H1 (cell line): ENCODE measurements at regions not wholly inside any gene's neighbourhood (a gene's known extent, or its start where the extent isn't known, plus 50 kb on each side); places are given as distances from the start of the nearest gene placed in this dataset.

Experiments used
- CTCF ChIA-PET: fragments of 300-600 bp; sonication (Branson Sonifier 250); formaldehyde crosslinking; loops from one replicate; lab custom pipeline; 2021; ENCODE audit not compliant: partially characterized antibody; lab: Charles Lee
- POLR2A ChIA-PET: fragments of 300-600 bp; sonication (Branson Sonifier 250); formaldehyde crosslinking; loops from one replicate; lab custom pipeline; 2021; ENCODE audit warnings: inconsistent platforms; ENCODE audit not compliant: partially characterized antibody; lab: Charles Lee
- DNase-seq, 2 experiments: peaks; one replicate each; pipeline versions ENCODE4 v3.0.0 to v3.0.0-alpha.2; 2010 to 2022; ENCODE audit warnings: low spot score in 2 of 2, low read depth in 1 of 2, mixed read lengths in 1 of 2
- FAIRE-seq: peaks from 2 replicates; lab custom pipeline; 2011; peaks lifted over from hg19 to GRCh38; lab: Jason Lieb, UNC
- H2AFZ ChIP-seq: 2 replicates; pipeline ENCODE4 v1.8.1; 2012; ENCODE audit warnings: low read length, inconsistent platforms
- H2AK5ac ChIP-seq: 2 replicates; pipeline ENCODE4 v1.6.1; 2013; ENCODE audit warnings: low read depth, low read length
- H2BK120ac ChIP-seq: replicated peaks from 2 replicates; pipeline ENCODE3; 2013; ENCODE audit warnings: low read depth, low read length, inconsistent platforms
- H2BK12ac ChIP-seq: 2 replicates; pipeline ENCODE4 v1.6.1; 2013; ENCODE audit warnings: low read depth, low read length
- H2BK15ac ChIP-seq: 2 replicates; pipeline ENCODE4 v1.6.1; 2013; ENCODE audit warnings: low read length
- H2BK20ac ChIP-seq: 2 replicates; pipeline ENCODE4 v1.6.1; 2013; ENCODE audit warnings: low read length
- H2BK5ac ChIP-seq: 2 replicates; pipeline ENCODE4 v1.6.1; 2013; ENCODE audit warnings: low read depth, low read length
- H3K14ac ChIP-seq: 2 replicates; pipeline ENCODE4 v1.6.1; 2013; ENCODE audit warnings: inconsistent platforms; ENCODE audit not compliant: insufficient read length
- H3K18ac ChIP-seq: 2 replicates; pipeline ENCODE4 v1.6.1; 2013; ENCODE audit warnings: low read length; ENCODE audit errors: extremely low read depth
- H3K23ac ChIP-seq: 2 replicates; pipeline ENCODE4 v1.6.1; 2013; ENCODE audit warnings: inconsistent platforms; ENCODE audit not compliant: insufficient read length
- H3K23me2 ChIP-seq: 2 replicates; pipeline ENCODE4 v1.6.1; 2013; ENCODE audit warnings: low read depth, low read length
- H3K27ac ChIP-seq: 2 replicates; pipeline ENCODE4 v1.6.1; 2011; ENCODE audit warnings: low read depth, low read length, inconsistent platforms
- H3K27me3 ChIP-seq, 4 experiments: replicated peaks in 1 of 4; 1 replicate in 1 of 4; 2 replicates in 3 of 4; pipeline versions ENCODE4 v1.6.1 to v1.8.1; 2011 to 2013; ENCODE audit warnings: low read length in 3 of 4, mild to moderate bottlenecking in 3 of 4, inconsistent platforms in 2 of 4, mixed read lengths in 2 of 4, moderate library complexity in 1 of 4; ENCODE audit not compliant: control insufficient read depth in 3 of 4, insufficient read depth in 3 of 4; ENCODE audit errors: extremely low read depth in 1 of 4
- H3K36me3 ChIP-seq, 4 experiments: 2 replicates each; pipeline versions ENCODE4 v1.6.1 to v1.8.1; 2011 to 2013; ENCODE audit warnings: mild to moderate bottlenecking in 4 of 4, low read length in 3 of 4, moderate library complexity in 2 of 4, control low read depth in 1 of 4, inconsistent platforms in 1 of 4; ENCODE audit not compliant: insufficient read depth in 4 of 4, control insufficient read depth in 2 of 4
- H3K4ac ChIP-seq: replicated peaks from 2 replicates; pipeline ENCODE3; 2013; ENCODE audit warnings: low read length, low read depth, mixed read lengths, inconsistent platforms; ENCODE audit not compliant: insufficient read length
- H3K4me1 ChIP-seq, 4 experiments: replicated peaks in 1 of 4; 1 replicate in 1 of 4; 2 replicates in 3 of 4; pipeline versions ENCODE4 v1.6.1 to v1.8.1; 2011 to 2013; ENCODE audit warnings: low read length in 3 of 4, inconsistent platforms in 2 of 4, mixed read lengths in 1 of 4; ENCODE audit not compliant: insufficient read depth in 4 of 4, control insufficient read depth in 3 of 4
- H3K4me2 ChIP-seq, 2 experiments: 2 replicates each; pipeline versions ENCODE4 v1.6.1 to v1.8.1; 2011 to 2013; ENCODE audit warnings: low read depth in 2 of 2, low read length in 2 of 2, control low read depth in 1 of 2, inconsistent platforms in 1 of 2, mild to moderate bottlenecking in 1 of 2; ENCODE audit not compliant: insufficient read depth in 1 of 2
- H3K4me3 ChIP-seq, 4 experiments: fragments of 200-600, 300-600 bp in 1 of 4; sonication (generic), shearing (Covaris generic), sonication (Bioruptor Twin) in 1 of 4; 2 replicates each; pipeline versions ENCODE4 v1.5.1 to v1.8.1; 2011 to 2016; ENCODE audit warnings: low read length in 4 of 4, low read depth in 3 of 4, control low read depth in 2 of 4, inconsistent platforms in 2 of 4, mild to moderate bottlenecking in 2 of 4, mixed read lengths in 1 of 4, moderate library complexity in 1 of 4; ENCODE audit not compliant: insufficient read depth in 2 of 4; ENCODE audit errors: extremely low read depth in 1 of 4
- H3K56ac ChIP-seq: replicated peaks from 2 replicates; pipeline ENCODE3; 2013; ENCODE audit warnings: low read depth, mild to moderate bottlenecking, mixed read lengths, low read length, inconsistent platforms; ENCODE audit not compliant: insufficient read length
- H3K79me1 ChIP-seq: 2 replicates; pipeline ENCODE4 v1.6.1; 2013; ENCODE audit warnings: low read depth, low read length, control low read depth
- H3K79me2 ChIP-seq, 2 experiments: 2 replicates each; pipeline versions ENCODE4 v1.6.1 to v1.8.1; 2012 to 2013; ENCODE audit warnings: low read length in 2 of 2, mild to moderate bottlenecking in 2 of 2, inconsistent platforms in 1 of 2; ENCODE audit not compliant: insufficient read depth in 2 of 2, control insufficient read depth in 1 of 2
- H3K9ac ChIP-seq, 4 experiments: replicated peaks in 1 of 4; 1 replicate in 1 of 4; 2 replicates in 3 of 4; pipeline versions ENCODE4 v1.6.1 to v1.8.1; 2011 to 2013; ENCODE audit warnings: low read depth in 3 of 4, low read length in 3 of 4, control low read depth in 2 of 4, mild to moderate bottlenecking in 2 of 4, moderate library complexity in 2 of 4, inconsistent platforms in 1 of 4; ENCODE audit errors: extremely low read depth in 1 of 4
- H3K9me3 ChIP-seq, 2 experiments: 2 replicates each; pipeline versions ENCODE4 v1.6.1 to v1.8.1; 2012 to 2013; ENCODE audit warnings: mild to moderate bottlenecking in 2 of 2, moderate library complexity in 2 of 2, control low read depth in 1 of 2, inconsistent platforms in 1 of 2, low read depth in 1 of 2, low read length in 1 of 2, mixed read lengths in 1 of 2; ENCODE audit not compliant: insufficient read depth in 2 of 2
- H4K20me1 ChIP-seq, 2 experiments: replicated peaks in 1 of 2; 2 replicates each; pipeline versions ENCODE3 to v1.8.1; 2011 to 2013; ENCODE audit warnings: inconsistent platforms in 2 of 2, low read length in 2 of 2, mild to moderate bottlenecking in 1 of 2; ENCODE audit not compliant: insufficient read depth in 2 of 2, control insufficient read depth in 1 of 2
- H4K5ac ChIP-seq: 2 replicates; pipeline ENCODE4 v1.6.1; 2013; ENCODE audit warnings: low read length, low read depth, mixed read lengths, inconsistent platforms; ENCODE audit not compliant: insufficient read length
- H4K8ac ChIP-seq: 2 replicates; pipeline ENCODE4 v1.8.0; 2013; ENCODE audit warnings: mild to moderate bottlenecking, moderate library complexity, low read length, inconsistent platforms; ENCODE audit not compliant: insufficient read depth; ENCODE audit errors: extremely low read depth
- H4K91ac ChIP-seq: replicated peaks from 2 replicates; pipeline ENCODE3; 2013; ENCODE audit warnings: low read length, mixed read lengths, inconsistent platforms; ENCODE audit not compliant: insufficient read length
- RAD21 ChIP-seq, 2 experiments: IDR thresholded peaks in 1 of 2; conservative IDR thresholded peaks in 1 of 2; 2 replicates each; pipeline ENCODE4 v1.6.1; 2011; ENCODE audit warnings: low read depth in 2 of 2, low read length in 2 of 2, improper control_type of control experiment in 1 of 2, inconsistent platforms in 1 of 2, mild to moderate bottlenecking in 1 of 2, moderate library complexity in 1 of 2
- TBP ChIP-seq: IDR thresholded peaks from 2 replicates; pipeline ENCODE4 v1.6.1; 2011; ENCODE audit warnings: low read depth, low read length, improper control_type of control experiment
- WGBS, 2 experiments: shearing (Covaris generic) in 1 of 2; methylation state at CpG; one replicate each; pipeline versions ENCODE4 v1.1.6 to v1.1.7; 2013 to 2015; ENCODE audit warnings: low lambda C conversion rate in 2 of 2, mixed read lengths in 2 of 2, inconsistent platforms in 1 of 2, low coverage in 1 of 2, missing lambda C conversion rate in 1 of 2; ENCODE audit not compliant: insufficient replicate concordance in 2 of 2, insufficient coverage in 1 of 2, insufficient read length in 1 of 2; ENCODE audit errors: extremely low coverage in 1 of 2, missing lambda C conversion rate in 1 of 2; 5-methylcytosine and 5-hydroxymethylcytosine counted together
- TF ChIP-seq, protein P1 (sequence below), 3 experiments: IDR thresholded peaks; 1 replicate in 2 of 3; 2 replicates in 1 of 3; pipeline versions ENCODE4 v1.5.1 to v1.6.1; 2011; ENCODE audit warnings: low read length in 3 of 3, mild to moderate bottlenecking in 3 of 3, inconsistent platforms in 2 of 3, low read depth in 1 of 3, moderate library complexity in 1 of 3; ENCODE audit not compliant: insufficient read depth in 1 of 3; ENCODE audit errors: control extremely low read depth in 1 of 3

DNA sequence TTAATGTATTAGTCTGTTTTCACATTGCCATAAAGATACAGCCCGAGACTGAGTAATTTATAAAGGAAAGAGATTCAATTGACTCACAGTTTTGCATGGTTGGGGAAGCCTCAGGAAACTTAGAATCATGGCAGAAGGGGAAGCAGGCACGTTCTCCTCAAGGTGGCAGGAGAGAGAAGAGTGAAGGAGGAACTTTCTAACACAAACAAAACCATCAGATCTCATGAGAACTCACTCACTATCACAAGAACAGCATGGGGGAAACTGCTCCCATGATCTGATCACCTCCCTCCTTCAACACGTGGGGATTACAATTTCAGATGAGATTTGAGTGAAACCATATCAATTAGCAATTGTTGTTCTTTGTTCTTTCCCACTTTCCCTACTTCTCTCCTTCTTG lies 689.0 kb upstream of the SLITRK1 start:
- Histone ChIP-seq H3K36me3 (no peaks in the 10 kb centered on the region), H3K23me2 (no peaks in the 10 kb centered on the region), H4K20me1 (no peaks in the 10 kb centered on the region), H3K4ac (no peak overlapping the region), H2BK15ac (no peak overlapping the region), H3K27ac (no peak overlapping the region), H3K79me2 (no peaks in the 10 kb centered on the region), H4K8ac (no peak overlapping the region), H2BK12ac (no peak overlapping the region), H3K9me3 (no peaks in the 10 kb centered on the region), H2BK20ac (no peak overlapping the region), H3K9ac (no peak overlapping the region), H4K5ac (no peak overlapping the region), H3K18ac (no peak overlapping the region), H3K79me1 (no peaks in the 10 kb centered on the region), H2BK120ac (no peak overlapping the region), H4K91ac (no peak overlapping the region)
- ChIA-PET POLR2A (no interaction called here), CTCF (no interaction called here)
- 47% methylated on average over 3 of the region's 3 CpGs; no CpG with 5 or more reads in 1 of the 2 experiments for WGBS, 2 experiments
- TF ChIP-seq RAD21 (IDR thresholded peaks at IDR 0.05 in 1 of 2, conservative IDR thresholded peaks at IDR 0.05 in 1 of 2; ENCODE audit: low read depth in 2 of 2, low read length in 2 of 2) (peak; percentile 29 to 39), TBP (no peak)
- TF ChIP-seq, protein P1, sequence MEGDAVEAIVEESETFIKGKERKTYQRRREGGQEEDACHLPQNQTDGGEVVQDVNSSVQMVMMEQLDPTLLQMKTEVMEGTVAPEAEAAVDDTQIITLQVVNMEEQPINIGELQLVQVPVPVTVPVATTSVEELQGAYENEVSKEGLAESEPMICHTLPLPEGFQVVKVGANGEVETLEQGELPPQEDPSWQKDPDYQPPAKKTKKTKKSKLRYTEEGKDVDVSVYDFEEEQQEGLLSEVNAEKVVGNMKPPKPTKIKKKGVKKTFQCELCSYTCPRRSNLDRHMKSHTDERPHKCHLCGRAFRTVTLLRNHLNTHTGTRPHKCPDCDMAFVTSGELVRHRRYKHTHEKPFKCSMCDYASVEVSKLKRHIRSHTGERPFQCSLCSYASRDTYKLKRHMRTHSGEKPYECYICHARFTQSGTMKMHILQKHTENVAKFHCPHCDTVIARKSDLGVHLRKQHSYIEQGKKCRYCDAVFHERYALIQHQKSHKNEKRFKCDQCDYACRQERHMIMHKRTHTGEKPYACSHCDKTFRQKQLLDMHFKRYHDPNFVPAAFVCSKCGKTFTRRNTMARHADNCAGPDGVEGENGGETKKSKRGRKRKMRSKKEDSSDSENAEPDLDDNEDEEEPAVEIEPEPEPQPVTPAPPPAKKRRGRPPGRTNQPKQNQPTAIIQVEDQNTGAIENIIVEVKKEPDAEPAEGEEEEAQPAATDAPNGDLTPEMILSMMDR (IDR thresholded peaks at IDR 0.05; ENCODE audit: control extremely low read depth in 1 of 3, insufficient read depth in 1 of 3, low read depth in 1 of 3, low read length in 3 of 3) = peak in 1 of 3 experiments; percentile 29; a peak in 2 of 4 replicates
- TF ChIP-seq, all 59 proteins: peak for 2
- Histone ChIP-seq H2BK5ac (no peak overlapping the region), H3K14ac (no peak overlapping the region), H2AFZ (peak overlapping the region; percentile 97; the same call in 1 of the 2 replicates), H3K27me3 (no peaks in the 10 kb centered on the region), H2AK5ac (no peak overlapping the region), H3K4me3 (no peak overlapping the region), H3K4me2 (no peak overlapping the region), H3K23ac (no peak overlapping the region), H3K4me1 (no peaks in the 10 kb centered on the region), H3K56ac (no peak overlapping the region)
- no peak for FAIRE-seq
- DNase-seq = no peak
